Suprapubic skin (tissue), 4 donors: ENCODE measurements at regions not wholly inside any gene's neighbourhood (a gene's known extent, or its start where the extent isn't known, plus 50 kb on each side); places are given as distances from the start of the nearest gene placed in this dataset.

ENCODE experiments used
- DNase-seq, 2 donors: peaks; one replicate each; pipeline ENCODE4 v3.0.0-alpha.2; 2019; ENCODE audit warnings: low spot score in 2 of 2
- H3K27ac ChIP-seq: fragments of 200-600 bp; sonication (generic); one replicate; pipeline ENCODE4 v1.5.1; 2019
- H3K27me3 ChIP-seq: fragments of 200-600 bp; sonication (generic); one replicate; pipeline ENCODE4 v1.5.1; 2019
- H3K36me3 ChIP-seq: fragments of 200-600 bp; sonication (generic); one replicate; pipeline ENCODE4 v1.5.1; 2019
- H3K4me1 ChIP-seq: fragments of 200-600 bp; sonication (generic); one replicate; pipeline ENCODE4 v1.5.1; 2019
- H3K4me3 ChIP-seq: fragments of 200-600 bp; sonication (generic); one replicate; pipeline ENCODE4 v1.5.1; 2019; ENCODE audit warnings: mild to moderate bottlenecking
- H3K9me3 ChIP-seq: fragments of 200-600 bp; sonication (generic); one replicate; pipeline ENCODE4 v1.5.1; 2019
- CTCF ChIP-seq, 2 donors: fragments of 200-600 bp in 1 of 2; fragments of 450-650 bp in 1 of 2; sonication (generic) in 1 of 2; IDR thresholded peaks; one replicate each; pipeline ENCODE4 v1.5.1; 2016 to 2019; ENCODE audit warnings: antibody characterized with exemption in 2 of 2, mild to moderate bottlenecking in 1 of 2, moderate library complexity in 1 of 2
- EP300 ChIP-seq: sonication (generic); formaldehyde crosslinking; IDR thresholded peaks from one replicate; pipeline ENCODE4 v1.6.1; 2017; ENCODE audit warnings: antibody characterized with exemption
- POLR2A ChIP-seq, 2 donors: fragments of 450-650 bp; IDR thresholded peaks; one replicate each; pipeline ENCODE4 v1.6.1; 2017; ENCODE audit warnings: antibody characterized with exemption in 2 of 2, mild to moderate bottlenecking in 2 of 2, moderate library complexity in 2 of 2
- POLR2AphosphoS5 ChIP-seq, 3 donors: sonication (generic); formaldehyde crosslinking; IDR thresholded peaks; one replicate each; pipeline ENCODE4 v1.6.1; 2017; ENCODE audit warnings: antibody characterized with exemption in 3 of 3
- WGBS: methylation state at CpG from one replicate; pipeline ENCODE4 v1.1.5; 2018; 5-methylcytosine and 5-hydroxymethylcytosine counted together

GRCh38 chr18:1422634-1423033 is 518.0 kb downstream of the ADCYAP1 start:
- no peak for TF ChIP-seq POLR2AphosphoS5 (IDR thresholded peaks at IDR 0.05)
- TF ChIP-seq CTCF (IDR thresholded peaks at IDR 0.05): no peak
- no peak for TF ChIP-seq EP300
- TF ChIP-seq POLR2A (IDR thresholded peaks at IDR 0.05): no peak
- no peaks in the 10 kb centered on the region for H3K27me3 ChIP-seq
- H3K27ac ChIP-seq: no peak overlapping the region
- H3K4me3 ChIP-seq: no peak overlapping the region
- DNase-seq: no peak
- H3K36me3 ChIP-seq: no peaks in the 10 kb centered on the region
- no peaks in the 10 kb centered on the region for H3K4me1 ChIP-seq
- 89% methylated on average over 2 of the region's 2 CpGs for WGBS
- H3K9me3 ChIP-seq: no peaks in the 10 kb centered on the region

GRCh38 chr18:1425679-1426078 is 521.0 kb downstream of the ADCYAP1 start:
- H3K27me3 ChIP-seq: no peaks in the 10 kb centered on the region
- H3K4me3 ChIP-seq: no peak overlapping the region
- no peaks in the 10 kb centered on the region for H3K36me3 ChIP-seq
- no peaks in the 10 kb centered on the region for H3K9me3 ChIP-seq
- WGBS: 34% methylated on average over 1 of the region's 1 CpG
- no peak for TF ChIP-seq EP300
- no peak for TF ChIP-seq POLR2A (IDR thresholded peaks at IDR 0.05)
- no peak for TF ChIP-seq CTCF (IDR thresholded peaks at IDR 0.05)
- no peak for TF ChIP-seq POLR2AphosphoS5 (IDR thresholded peaks at IDR 0.05)
- DNase-seq: no peak
- H3K4me1 ChIP-seq: no peaks in the 10 kb centered on the region
- no peak overlapping the region for H3K27ac ChIP-seq

GRCh38 chr18:1435487-1435886 is 530.8 kb downstream of the ADCYAP1 start:
- Histone ChIP-seq H3K36me3 (no peaks in the 10 kb centered on the region), H3K27ac (no peak overlapping the region), H3K27me3 (no peaks in the 10 kb centered on the region), H3K9me3 (no peaks in the 10 kb centered on the region), H3K4me1 (no peaks in the 10 kb centered on the region), H3K4me3 (no peak overlapping the region)
- no peak for DNase-seq
- 25% methylated on average over 2 of the region's 2 CpGs for WGBS
- TF ChIP-seq POLR2A (IDR thresholded peaks at IDR 0.05): no peak
- no peak for TF ChIP-seq CTCF (IDR thresholded peaks at IDR 0.05)
- TF ChIP-seq POLR2AphosphoS5 (IDR thresholded peaks at IDR 0.05): no peak
- no peak for TF ChIP-seq EP300

GRCh38 chr18:1436199-1436598 is 531.5 kb downstream of the ADCYAP1 start:
- DNase-seq: no peak
- H3K27me3 ChIP-seq: no peaks in the 10 kb centered on the region
- H3K36me3 ChIP-seq: no peaks in the 10 kb centered on the region
- no peaks in the 10 kb centered on the region for H3K9me3 ChIP-seq
- no peak overlapping the region for H3K27ac ChIP-seq
- H3K4me3 ChIP-seq: no peak overlapping the region
- TF ChIP-seq EP300 (no peak), CTCF (IDR thresholded peaks at IDR 0.05) (no peak), POLR2AphosphoS5 (IDR thresholded peaks at IDR 0.05) (no peak), POLR2A (IDR thresholded peaks at IDR 0.05) (no peak)
- 81% methylated on average over 5 of the region's 5 CpGs for WGBS
- H3K4me1 ChIP-seq: no peaks in the 10 kb centered on the region

- Histone ChIP-seq H3K4me1 (no peaks in the 10 kb centered on the region), H3K27ac (no peak overlapping the region), H3K9me3 (no peaks in the 10 kb centered on the region), H3K36me3 (no peaks in the 10 kb centered on the region), H3K4me3 (no peak overlapping the region), H3K27me3 (no peaks in the 10 kb centered on the region)
- TF ChIP-seq POLR2A (IDR thresholded peaks at IDR 0.05) (no peak), POLR2AphosphoS5 (IDR thresholded peaks at IDR 0.05) (no peak), EP300 (no peak), CTCF (IDR thresholded peaks at IDR 0.05) (no peak)
- no peak for DNase-seq
- WGBS: 71% methylated on average over 8 of the region's 8 CpGs
These were observed 533.8 kb downstream of the ADCYAP1 start for GRCh38 chr18:1438458-1438910.
